Body of pancreas (tissue), 4 donors: ENCODE measurements at regions not wholly inside any gene's neighbourhood (a gene's known extent, or its start where the extent isn't known, plus 50 kb on each side); places are given as distances from the start of the nearest gene placed in this dataset. TPM values are rescaled to one million over a fixed set of nuclear protein-coding genes. Genes with fewer than 3 reads are reported as not detected.

ENCODE experiments used
- ATAC-seq: fragments of 150-250 bp; one replicate; pipeline ENCODE4 v1.9.1; 2016
- DNase-seq, 4 donors: peaks; one replicate each; pipeline ENCODE4 v3.0.0-alpha.2; 2019
- H3K27ac ChIP-seq, 4 donors: fragments of 200-600 bp; sonication (generic); 1 replicate in 3 of 4; 2 replicates in 1 of 4; pipeline versions ENCODE4 v1.5.1 to v1.6.1; 2016 to 2019; ENCODE audit warnings: mild to moderate bottlenecking in 1 of 4, mixed read lengths in 1 of 4, moderate library complexity in 1 of 4
- H3K27me3 ChIP-seq, 2 donors: fragments of 200-600 bp; sonication (generic); one replicate each; pipeline ENCODE4 v1.6.0; 2016; ENCODE audit warnings: mild to moderate bottlenecking in 1 of 2
- H3K36me3 ChIP-seq, 2 donors: fragments of 200-600 bp; sonication (generic); replicated peaks in 1 of 2; 2 replicates each; pipeline ENCODE4 v1.5.1; 2016; ENCODE audit warnings: low read depth in 2 of 2; ENCODE audit not compliant: insufficient read depth in 1 of 2
- H3K4me1 ChIP-seq: fragments of 200-600 bp; sonication (generic); one replicate; pipeline ENCODE4 v1.6.0; 2016
- H3K4me3 ChIP-seq, 2 donors: fragments of 200-600 bp; sonication (generic); 1 replicate in 1 of 2; 2 replicates in 1 of 2; pipeline ENCODE4 v1.5.1; 2016 to 2019
- H3K9me3 ChIP-seq, 3 donors: fragments of 200-600 bp; sonication (generic); 1 replicate in 2 of 3; 2 replicates in 1 of 3; pipeline ENCODE4 v1.5.1; 2016
- POLR2A ChIP-seq, 3 donors: fragments of 450-650 bp; IDR thresholded peaks; one replicate each; pipeline ENCODE4 v1.6.1; 2016; ENCODE audit warnings: antibody characterized with exemption in 3 of 3, mild to moderate bottlenecking in 2 of 3
- WGBS, 2 donors: methylation state at CpG; one replicate each; pipeline ENCODE4 v1.1.5; 2017; 5-methylcytosine and 5-hydroxymethylcytosine counted together
- intact Hi-C: fragments of 100-400 bp; cut with DNase I; formaldehyde crosslinking; loops from one replicate; pipeline ENCODE4 v1.15.1; 2023
- small RNA-seq: library from RNA; depleted of rRNA; stranded (forward); fragments of <200 nt; gene quantifications from one replicate; pipeline ENCODE3, GENCODE V24; 2016
- TF ChIP-seq, protein P1 (sequence below), 7 experiments: fragments of 450-650 bp in 4 of 7; fragments of 200-600 bp in 3 of 7; sonication (generic) in 3 of 7; IDR thresholded peaks; one replicate each; pipeline ENCODE4 v1.5.1; 2016 to 2019; ENCODE audit warnings: antibody characterized with exemption in 7 of 7

DNA sequence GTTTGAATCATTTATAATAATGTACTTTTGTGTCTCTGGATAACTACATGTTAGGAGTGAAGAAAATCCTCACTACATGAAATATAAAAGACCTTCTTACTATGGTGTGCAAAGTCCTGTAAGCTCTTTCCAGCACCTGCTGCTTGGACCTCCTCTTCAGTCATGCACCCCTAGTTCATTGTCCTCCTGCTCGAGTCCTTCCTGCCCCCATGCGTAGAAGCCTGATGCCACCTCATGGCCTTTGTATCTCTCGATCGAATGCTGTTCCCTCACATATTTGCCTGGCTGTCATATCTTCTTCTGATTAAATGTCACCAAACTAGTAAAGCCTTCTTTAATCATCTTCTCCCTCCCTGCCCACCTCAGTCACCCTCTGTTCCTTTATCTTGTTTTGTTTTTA is 49.9 kb upstream of the SUCLG2 start:
- Histone ChIP-seq H3K9me3 (no peaks in the 10 kb centered on the region), H3K4me3 (no peak overlapping the region), H3K36me3 (no peaks in the 10 kb centered on the region), H3K27ac (no peak overlapping the region), H3K27me3 (no peaks in the 10 kb centered on the region), H3K4me1 (no peaks in the 10 kb centered on the region)
- 69 to 75% methylated on average over 4 of the region's 4 CpGs for WGBS, 2 donors
- no peak for TF ChIP-seq POLR2A (IDR thresholded peaks at IDR 0.05)
- TF ChIP-seq, protein P1, sequence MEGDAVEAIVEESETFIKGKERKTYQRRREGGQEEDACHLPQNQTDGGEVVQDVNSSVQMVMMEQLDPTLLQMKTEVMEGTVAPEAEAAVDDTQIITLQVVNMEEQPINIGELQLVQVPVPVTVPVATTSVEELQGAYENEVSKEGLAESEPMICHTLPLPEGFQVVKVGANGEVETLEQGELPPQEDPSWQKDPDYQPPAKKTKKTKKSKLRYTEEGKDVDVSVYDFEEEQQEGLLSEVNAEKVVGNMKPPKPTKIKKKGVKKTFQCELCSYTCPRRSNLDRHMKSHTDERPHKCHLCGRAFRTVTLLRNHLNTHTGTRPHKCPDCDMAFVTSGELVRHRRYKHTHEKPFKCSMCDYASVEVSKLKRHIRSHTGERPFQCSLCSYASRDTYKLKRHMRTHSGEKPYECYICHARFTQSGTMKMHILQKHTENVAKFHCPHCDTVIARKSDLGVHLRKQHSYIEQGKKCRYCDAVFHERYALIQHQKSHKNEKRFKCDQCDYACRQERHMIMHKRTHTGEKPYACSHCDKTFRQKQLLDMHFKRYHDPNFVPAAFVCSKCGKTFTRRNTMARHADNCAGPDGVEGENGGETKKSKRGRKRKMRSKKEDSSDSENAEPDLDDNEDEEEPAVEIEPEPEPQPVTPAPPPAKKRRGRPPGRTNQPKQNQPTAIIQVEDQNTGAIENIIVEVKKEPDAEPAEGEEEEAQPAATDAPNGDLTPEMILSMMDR (IDR thresholded peaks at IDR 0.05): no peak
- ATAC-seq (no peak), DNase-seq (no peak)
- intact Hi-C loops: no loop called here

Small RNA genes in the stretch of these regions (small RNA-seq; reads per million reads assigned to genes)
- not detected for gene AC107626.1
